OCI-M2 (cell line): ENCODE measurements at regions not wholly inside any gene's neighbourhood (a gene's known extent, or its start where the extent isn't known, plus 50 kb on each side); places are given as distances from the start of the nearest gene placed in this dataset.
"Not testable (repeated sequence)": the region's sequence is repeated elsewhere in the genome, so short reads cannot be mapped to it uniquely, and the experiment has no call there.

Source experiments
- DNase-seq: peaks from one replicate; lab custom pipeline; 2025; ENCODE audit not compliant: unreplicated experiment; lab: John Stamatoyannopoulos, UW

DNA sequence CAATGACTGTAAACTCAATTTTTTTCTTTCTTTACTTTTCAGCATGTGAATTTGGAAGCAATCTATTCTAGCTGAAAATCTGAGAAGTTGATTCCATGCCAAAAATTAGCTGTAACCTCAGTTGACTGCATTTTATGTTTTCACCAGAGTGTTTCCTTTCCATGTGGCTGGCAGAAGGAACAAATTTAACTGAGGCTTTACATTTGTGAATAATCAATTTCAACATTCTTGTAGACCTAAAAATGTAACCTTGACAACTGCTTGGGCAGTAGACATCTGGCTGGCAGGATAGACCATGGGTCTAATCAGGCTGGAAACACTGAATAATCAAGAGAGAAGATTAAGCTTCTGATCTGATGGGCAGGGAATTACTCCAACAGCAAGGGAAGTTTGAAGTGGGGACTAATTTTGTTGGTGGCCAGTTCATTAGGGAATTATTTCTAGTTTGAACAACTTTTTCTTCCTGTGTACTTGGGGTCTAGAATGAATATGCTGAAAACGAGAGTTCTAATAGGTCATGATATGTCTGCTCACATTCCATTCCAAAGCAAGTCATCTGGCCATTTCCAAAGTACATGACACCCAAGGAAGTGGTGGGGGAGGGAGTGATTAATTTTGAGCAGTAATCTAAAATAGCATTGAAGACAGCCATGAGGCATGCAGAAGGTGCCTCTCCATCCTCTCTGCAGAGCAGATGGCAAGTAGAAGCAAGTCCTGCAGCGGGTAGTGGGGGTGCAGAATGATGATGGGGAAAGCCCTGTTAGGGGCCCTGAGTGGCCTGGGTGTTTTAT lies 68.2 kb downstream of the ATP23 start:
- no peak for DNase-seq

DNA sequence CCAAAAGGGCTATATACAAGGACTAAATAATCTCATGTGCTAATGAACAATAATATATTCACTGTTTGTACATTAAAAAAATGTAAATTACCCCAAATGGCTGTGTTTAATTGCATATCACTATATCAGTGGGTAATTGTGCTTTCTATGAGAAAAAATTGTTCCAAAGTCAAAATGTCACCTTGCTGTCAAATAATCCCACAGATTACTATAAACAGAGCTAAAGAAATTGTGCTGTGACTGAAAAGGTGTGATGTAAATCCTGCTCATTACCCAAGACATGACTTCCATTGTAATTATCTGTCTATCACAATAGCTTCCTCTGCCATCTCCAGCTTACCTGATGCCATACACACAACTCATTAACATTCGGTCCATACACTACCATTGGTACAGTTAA lies 70.3 kb downstream of the ATP23 start:
- no peak for DNase-seq

DNA sequence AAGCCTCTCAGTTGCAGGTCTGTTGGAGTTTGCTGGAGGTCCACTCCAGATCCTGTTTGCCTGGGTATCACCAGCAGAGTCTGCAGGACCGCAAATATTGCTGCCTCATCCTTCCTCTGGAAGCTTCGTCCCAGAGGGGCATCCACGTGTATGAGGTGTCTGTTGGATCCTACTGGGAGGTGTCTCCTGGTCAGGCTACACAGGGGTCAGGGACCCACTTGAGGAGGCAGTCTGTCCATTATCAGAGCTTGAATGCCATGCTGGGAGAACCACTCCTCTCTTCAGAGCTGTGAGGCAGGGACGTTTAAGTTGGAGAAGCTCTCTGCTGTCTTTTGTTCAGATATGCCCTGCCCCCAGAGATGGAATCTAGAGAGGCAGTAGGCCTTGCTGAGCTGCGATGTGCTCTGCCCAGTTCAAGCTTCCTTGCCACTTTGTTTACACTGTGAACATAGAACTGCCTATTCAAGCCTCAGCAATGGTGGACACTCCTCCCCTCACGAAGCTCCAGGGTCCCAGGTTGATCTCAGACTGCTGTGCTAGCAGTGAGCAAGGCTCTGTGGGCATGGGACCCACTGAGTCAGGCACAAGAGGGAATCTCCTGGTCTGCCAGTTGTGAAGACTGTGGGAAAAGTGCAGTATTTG lies 81.1 kb downstream of the ATP23 start:
- DNase-seq = not testable (repeated sequence)

DNA sequence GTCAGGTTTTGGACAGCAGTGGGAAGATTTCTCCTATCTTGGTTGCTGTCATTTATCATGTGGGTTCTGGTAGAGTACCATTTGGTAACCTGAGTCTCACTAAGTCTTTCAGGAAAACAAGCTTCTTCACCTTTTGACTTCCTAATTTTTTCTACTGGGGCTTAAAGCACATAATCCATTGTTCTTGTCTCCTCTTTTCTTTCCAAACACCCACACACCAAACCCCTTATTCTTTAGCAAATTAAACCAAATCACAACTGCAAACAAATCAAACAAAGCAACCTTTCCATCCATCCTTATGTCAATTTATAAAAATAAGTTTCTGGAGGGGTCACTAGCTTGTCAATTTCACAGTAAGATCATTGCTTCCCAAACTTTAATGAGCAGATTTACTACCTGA lies 84.1 kb downstream of the ATP23 start:
- DNase-seq = no peak

DNA sequence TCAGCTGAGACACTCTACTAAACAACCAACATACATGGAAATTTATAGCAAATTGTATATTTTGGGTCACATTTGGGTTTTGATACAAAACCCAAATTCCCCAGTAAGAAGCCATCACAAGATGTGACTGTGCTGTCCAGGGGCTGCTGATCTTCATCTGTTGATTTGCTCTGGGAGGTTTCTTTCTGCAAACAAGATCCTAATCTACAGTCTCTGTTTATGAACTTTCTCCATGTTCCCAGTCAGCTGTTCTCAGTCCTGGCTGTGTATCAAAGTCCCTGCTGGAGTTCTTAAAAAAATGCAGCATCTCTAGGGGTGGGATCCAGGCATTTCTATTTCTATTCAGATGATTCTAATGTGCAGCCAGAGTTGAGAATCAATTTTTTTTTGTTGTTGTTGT lies 85.1 kb downstream of the ATP23 start:
- DNase-seq = no peak

DNA sequence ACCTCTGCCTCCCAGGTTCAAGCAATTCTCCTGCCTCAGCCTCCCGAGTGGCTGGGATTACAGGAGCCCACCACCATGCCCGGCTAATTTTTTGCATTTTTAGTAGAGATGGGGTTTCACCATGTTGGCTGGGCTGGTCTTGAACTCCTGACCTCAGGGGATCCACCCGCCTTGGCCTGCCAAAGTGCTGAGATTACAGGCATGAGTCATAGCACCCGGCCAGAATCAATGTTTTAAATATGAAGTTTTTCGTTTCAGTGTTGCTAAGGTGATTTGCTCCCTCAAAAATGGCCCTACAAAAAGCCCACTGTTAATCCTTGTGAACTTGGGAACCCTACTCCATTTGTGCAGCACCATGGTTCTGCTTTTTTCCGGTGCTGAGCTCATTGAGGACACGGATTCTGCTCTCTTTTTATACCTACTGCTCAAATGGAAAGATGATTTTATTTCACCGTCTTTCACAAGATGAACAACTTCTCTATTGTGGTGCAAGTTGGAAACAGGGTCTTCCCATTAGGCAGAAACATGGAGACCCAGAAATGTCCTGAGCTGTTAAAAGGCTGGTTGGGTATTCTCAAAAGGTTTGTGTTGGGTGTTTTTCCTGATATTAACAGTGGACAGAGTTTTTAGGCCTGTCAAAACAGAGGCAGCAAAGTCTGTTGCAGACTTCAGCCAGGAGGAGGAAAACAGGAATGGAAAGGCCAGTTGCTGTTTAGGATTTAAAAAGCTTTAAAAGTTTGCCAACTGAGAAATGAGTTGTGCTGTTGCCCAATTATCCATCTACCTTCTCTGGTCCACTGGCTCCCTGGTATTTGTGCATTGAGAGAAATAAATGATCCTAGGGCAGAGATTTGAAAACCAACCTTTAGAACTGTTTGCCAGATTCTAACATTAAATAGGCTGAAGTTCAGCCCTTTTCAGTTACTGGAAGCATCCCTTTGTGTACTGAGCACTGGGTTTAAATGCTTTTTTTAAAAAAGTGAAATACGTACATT lies 85.8 kb downstream of the ATP23 start:
- no peak for DNase-seq

DNA sequence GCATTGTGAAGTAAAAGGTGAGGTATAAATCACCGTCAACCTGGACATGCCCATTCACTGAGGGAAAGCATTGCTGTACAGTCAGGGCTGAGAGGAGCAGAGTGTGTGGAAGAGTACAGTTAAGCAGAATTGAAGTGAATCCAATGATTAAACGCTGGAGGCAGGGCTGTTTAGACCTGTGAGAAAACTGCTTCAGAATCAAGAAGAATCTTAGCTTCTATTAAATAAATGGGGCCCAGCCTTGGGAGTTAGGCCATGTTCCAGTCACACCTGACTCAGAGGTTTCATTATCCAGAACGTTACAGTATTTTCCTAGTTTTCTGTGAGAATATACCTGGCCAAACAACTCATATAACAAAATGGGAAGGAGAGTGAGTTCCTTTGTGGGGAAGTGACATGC lies 86.9 kb downstream of the ATP23 start:
- DNase-seq = no peak

DNA sequence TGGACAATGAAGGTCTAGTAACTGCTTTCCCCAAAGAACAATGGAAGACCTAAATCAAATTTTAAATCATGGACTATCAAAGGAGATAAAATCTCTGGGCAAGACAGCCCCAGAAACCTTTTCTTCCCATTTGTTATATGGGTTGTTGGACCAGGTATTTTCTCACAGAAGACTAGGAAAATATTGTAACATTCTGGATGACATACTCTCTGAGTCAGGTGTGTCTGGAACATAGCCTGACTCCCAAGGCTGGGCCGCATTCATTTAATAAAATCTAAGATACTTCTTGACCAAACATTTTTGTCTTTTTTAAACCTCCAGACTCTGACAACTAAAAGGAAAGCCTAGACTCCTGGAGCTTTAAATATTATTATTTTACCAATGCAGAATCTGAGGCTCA lies 87.9 kb downstream of the ATP23 start:
- no peak for DNase-seq

DNA sequence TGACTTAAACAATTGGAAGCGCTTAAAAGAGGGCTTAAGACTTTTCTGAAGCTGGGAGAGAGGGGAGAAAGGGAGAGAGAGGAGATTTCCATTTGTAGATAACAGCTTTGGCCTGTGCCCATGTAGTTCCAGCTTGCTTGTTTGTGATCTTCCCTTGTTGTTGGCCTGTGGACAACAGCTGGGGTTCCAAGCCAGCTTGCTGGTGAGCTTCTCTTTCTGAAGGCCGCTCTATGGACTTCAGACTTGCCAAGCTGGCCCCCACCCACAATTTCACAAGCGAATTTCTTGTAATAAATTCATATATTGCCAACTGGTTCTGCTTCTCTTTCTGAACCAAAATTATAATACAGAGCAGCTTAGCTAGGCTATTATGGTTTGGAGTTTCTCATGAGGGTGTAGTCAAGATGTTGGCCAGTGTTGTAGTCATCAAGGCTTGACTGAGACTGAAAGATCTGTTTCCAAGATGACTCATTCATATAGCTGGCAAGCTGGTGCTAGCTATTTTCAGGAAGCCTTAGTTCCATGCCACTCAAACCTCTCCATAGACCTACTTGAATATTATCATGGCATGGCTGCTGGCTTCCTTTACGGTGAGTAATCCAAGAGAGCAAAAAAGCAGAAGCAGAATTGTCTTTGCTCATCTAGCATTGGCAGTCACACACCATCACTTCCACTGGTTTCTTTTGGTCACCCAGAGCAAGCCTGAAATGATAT lies 89.4 kb downstream of the ATP23 start:
- DNase-seq = no peak

DNA sequence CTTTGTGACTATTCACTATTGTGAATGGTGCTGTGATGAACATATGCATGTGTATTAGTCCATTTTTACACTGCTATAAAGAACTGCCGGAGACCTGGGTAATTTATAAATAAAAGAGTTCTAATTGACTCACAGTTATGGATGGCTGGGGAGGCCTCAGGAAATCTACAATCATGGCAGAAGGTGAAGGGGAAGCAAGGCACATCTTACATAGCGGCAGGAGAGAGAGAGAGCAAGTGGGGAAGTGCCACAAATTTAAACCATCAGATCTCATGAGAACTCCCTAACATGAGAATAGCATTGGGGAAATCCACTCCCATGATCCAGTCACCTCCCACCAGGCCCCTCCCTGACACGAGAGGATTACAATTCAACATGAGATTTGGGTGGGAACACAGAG lies 90.8 kb downstream of the ATP23 start:
- DNase-seq = no peak

DNA sequence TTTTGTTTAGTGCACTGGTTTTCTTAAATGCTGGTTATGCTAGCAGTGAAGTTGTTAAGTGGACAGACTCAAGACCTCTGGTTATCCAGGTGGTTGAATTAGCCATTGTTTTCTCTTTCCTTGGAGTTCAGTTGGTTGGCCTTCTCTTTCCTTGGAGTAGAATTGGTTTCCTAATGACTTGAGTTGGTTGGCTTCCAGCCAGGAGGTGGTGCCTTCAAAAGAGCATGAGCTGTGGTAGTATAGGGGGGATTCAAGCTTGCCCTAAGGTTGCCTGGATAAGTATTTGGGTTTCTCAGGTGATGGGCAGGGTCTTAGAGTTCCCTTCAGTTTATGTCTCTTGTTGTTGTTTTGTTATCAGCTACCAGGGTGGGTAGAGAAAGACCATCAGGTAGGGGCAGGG lies 92.5 kb downstream of the ATP23 start:
- no peak for DNase-seq

DNA sequence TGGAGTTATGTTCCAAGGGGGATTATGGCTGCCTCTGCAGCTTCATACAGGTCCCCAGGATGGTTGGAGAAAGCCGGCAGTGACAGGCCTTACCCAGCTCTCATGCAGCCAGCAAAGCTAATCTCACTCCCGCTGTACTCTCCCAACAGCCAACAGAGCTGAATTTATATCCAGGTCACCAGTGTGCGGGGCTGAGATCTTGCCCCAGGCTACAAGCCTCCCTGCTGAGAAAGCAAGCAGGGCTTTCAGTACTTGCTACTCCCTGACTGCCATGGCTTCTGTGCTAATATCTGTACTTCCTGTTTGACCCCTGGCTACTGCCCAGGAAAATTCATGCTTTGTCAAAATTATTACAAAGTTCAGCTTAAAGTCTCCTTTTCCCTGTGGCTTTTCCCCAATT lies 92.9 kb downstream of the ATP23 start:
- DNase-seq = no peak

DNA sequence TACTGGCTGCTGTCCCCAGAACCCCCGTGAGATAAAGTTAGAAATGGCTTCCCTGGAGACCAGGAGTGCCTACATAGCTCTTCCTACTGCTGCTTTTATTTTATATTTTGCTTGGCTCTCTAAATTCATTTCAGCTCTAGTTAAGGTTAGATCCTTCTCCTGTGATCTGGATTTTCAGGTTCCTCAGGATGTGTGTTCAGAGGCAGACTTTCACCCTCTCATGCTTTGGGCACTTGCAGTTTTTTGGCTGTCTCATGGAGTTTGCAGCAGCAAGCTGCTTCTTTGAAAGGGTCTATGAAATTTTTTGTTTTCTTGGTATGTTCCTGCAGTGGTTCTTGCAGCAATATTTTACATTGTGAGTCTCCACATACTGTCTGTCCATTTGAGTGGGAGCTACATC lies 93.3 kb downstream of the ATP23 start:
- no peak for DNase-seq

DNA sequence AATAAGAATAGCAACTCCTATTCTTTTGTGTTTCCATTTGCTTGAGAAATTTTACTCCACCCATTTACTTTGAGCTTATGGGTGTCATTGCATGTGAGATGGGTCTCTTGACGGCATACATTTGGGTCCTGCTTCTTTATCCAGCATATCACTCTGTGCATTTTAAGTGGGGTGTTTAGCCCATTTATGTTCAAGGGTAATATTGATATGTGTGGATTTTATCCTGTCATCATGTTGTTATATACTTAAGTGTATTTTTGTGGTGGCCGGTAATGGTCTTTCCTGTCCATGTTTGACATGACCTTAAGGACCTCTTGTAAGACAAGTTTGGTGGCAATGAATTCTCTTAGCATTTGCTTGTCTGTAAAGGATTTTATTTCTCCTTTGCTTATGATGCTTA lies 100.1 kb downstream of the ATP23 start:
- no peak for DNase-seq

DNA sequence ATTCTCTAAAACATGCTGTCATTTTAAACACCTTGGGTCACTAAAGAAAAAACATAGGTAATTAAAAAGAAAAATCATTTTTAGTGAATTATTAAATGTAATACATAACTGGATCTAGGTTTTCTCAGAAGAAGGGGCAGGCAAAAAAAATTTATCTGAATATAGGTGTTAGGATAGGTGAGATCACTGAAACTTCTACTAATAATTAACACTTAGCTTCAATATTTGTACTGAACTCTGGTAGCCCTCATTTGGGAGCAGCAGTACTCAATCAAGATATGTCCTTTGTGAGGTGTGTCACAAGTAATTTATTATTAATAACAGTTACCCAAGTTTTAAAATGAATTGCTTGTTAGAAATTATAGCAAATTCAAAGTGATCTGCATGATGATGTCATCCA lies 103.6 kb downstream of the ATP23 start:
- no peak for DNase-seq

DNA sequence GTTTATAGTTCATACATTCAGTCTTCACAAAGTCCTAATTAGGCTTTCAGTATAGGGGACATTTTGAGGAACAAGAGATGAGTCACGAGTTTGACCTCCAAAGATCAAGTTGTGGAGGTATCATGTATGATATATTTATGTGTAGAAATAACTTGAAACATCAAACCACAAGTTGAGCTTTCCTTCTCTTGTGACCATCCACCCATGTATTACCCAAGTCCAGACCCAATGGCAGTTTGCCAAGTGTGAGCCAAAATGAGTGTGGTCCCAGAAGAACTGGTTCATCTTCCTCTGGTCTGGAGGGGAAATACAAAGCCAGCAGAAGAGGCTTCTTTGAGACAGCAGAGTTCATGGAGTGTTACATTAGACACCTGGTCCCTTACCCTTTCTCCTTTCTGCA lies 104.9 kb downstream of the ATP23 start:
- no peak for DNase-seq

DNA sequence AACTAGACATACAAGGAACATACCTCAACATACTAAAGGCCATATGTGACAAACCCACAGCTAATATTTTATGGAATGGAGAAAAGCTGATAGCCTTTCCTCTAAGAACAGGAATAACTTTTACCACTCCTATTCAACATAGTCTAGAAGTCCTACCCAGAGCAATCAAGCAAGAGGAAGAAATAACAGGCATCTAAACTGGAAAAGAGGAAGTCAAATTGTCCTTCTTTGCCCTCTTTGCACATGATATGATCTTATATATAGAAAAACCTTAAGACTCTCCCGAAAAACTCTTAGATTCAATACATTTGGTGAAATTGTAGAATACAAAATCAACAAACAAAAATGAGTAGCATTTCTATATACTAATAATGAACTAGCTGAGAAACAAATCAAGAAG lies 110.0 kb downstream of the ATP23 start:
- no peak for DNase-seq

DNA sequence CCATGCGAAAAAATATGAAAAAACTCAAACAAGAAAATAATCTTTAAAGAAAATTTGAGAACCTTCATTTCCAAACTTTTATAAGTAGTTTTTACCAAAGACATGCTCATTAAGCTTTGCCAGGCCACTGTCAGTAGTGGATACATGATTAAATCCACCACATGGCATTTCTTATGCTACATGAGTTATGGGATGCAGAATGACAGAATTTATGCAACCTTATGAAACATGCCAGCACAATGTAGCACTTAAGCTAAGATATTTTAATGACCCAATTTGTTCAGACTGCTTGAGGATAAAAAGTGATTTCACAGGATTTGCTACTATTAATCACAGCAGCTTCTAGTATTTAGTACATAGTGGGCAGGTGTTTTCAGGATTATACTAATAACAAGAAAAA lies 123.3 kb downstream of the ATP23 start:
- no peak for DNase-seq

DNA sequence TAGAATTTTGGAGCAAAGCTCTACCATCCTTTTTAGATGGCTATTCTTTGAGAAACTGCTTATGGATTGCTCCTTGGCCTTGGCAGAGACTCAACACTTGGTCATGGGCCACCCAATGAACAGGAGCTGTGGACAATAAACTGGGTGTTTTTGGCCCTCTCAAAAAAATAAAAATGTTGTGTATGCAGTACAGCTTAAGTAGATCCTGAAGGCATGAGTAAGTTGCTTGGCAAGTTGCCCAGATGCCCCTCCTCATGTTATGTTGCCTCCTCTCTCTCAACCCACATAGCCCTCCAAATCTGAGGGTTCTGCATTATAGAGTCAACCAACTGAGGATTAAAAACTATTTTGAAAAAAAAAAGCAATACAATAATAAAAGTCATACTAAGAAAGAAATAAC lies 124.9 kb downstream of the ATP23 start:
- no peak for DNase-seq

DNA sequence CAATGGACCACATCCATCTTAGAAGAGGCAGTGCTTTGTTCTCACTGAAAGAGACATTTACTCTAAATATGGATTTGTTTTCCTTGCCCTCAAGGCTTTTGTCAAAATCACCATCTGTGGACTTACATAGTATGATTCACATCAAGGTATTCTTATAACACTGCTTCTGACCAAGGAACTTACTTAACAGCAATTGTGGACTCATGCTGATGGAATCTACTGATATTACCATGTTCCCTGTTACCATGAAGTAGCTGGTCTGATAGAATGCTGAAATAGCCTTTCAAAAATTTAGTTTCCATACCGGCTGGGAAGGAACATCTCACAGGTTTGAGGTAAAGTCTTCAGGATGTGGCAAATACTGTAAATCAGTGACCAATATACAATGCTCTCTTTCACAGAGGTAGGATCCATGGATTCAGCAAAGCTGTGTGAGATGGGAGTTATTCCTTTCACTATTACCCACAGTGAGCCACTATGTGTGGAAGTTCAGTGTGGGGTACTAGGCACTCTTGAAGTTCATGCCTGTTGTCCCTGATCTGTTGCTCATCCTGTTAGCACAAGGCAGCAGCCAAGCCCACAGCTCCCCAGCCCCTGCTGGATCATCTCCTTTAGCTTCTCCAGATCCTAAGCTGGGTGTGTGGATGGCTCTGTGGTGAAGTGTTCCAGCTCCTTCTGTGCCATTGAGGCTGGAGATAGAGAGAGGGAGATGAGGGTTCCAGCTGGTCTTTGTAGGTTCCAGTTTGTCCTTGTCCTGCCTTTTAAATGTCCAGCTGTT lies 126.4 kb downstream of the ATP23 start:
- DNase-seq = no peak
